K562 (cell line): ENCODE measurements at regions not wholly inside any gene's neighbourhood (a gene's known extent, or its start where the extent isn't known, plus 50 kb on each side); places are given as distances from the start of the nearest gene placed in this dataset.

ENCODE experiments used
- ATAC-seq: fragments of 200-7000 bp; cut with Tn5 transposase; 3 replicates; pipeline ENCODE4 v1.9.1; 2020; ENCODE audit warnings: moderate library complexity
- BruUV-seq: library from RNA; stranded (reverse); fragments of 400-500 nt; replicated peaks from 2 replicates; lab custom pipeline; 2021; lab: Mats Ljungman, UMichigan
- CTCF ChIA-PET: fragments of 300-600 bp; formaldehyde crosslinking; extraction: SDS; loops from one replicate; lab custom pipeline; 2021; ENCODE audit warnings: low intra/inter-chr PET ratio; lab: Yijun Ruan, JAX
- POLR2A ChIA-PET: fragments of 300-600, 350-650 bp; sonication (Branson Sonifier 250); formaldehyde crosslinking; extraction: SDS; loops from one replicate; lab custom pipeline; 2021; ENCODE audit warnings: antibody characterized with exemption, inconsistent platforms; lab: Yijun Ruan, JAX
- DNase-seq, 4 experiments: peaks; one replicate each; pipeline versions ENCODE4 v3.0.0 to v3.0.0-alpha.2; 2011 to 2018; ENCODE audit warnings: low spot score in 3 of 4, mixed read lengths in 3 of 4; ENCODE audit errors: extremely low read depth in 1 of 4
- FAIRE-seq: peaks from 2 replicates; lab custom pipeline; 2011; peaks lifted over from hg19 to GRCh38; lab: Jason Lieb, UNC
- H2AFZ ChIP-seq: 2 replicates; pipeline ENCODE4 v1.6.0; 2011; ENCODE audit warnings: low read depth, low read length, control low read depth, inconsistent platforms
- H3K27ac ChIP-seq: fragments of 200-600 bp; 3 replicates; pipeline ENCODE4 v1.8.0; 2011; ENCODE audit warnings: low read depth, mild to moderate bottlenecking, control low read depth, inconsistent platforms, low read length, moderate library complexity, mixed read lengths; ENCODE audit errors: extremely low read depth
- H3K27me3 ChIP-seq, 2 experiments: fragments of 300-600 bp in 1 of 2; 2 replicates in 1 of 2; 3 replicates in 1 of 2; pipeline versions ENCODE4 v1.6.0 to v1.8.0; 2011; ENCODE audit warnings: inconsistent platforms in 2 of 2, low read length in 2 of 2, mild to moderate bottlenecking in 1 of 2, mixed read lengths in 1 of 2, moderate library complexity in 1 of 2; ENCODE audit not compliant: control insufficient read depth in 2 of 2, insufficient read depth in 2 of 2
- H3K36me3 ChIP-seq: fragments of 300-600 bp; 3 replicates; pipeline ENCODE4 v1.8.0; 2011; ENCODE audit warnings: mild to moderate bottlenecking, low read length, inconsistent platforms; ENCODE audit not compliant: control insufficient read depth, insufficient read depth
- H3K4me1 ChIP-seq, 2 experiments: fragments of 200-600 bp in 1 of 2; replicated peaks in 1 of 2; 2 replicates in 1 of 2; 3 replicates in 1 of 2; pipeline versions ENCODE4 v1.5.1 to v1.8.0; 2011; ENCODE audit warnings: inconsistent platforms in 2 of 2, low read length in 2 of 2, mild to moderate bottlenecking in 1 of 2, mixed read lengths in 1 of 2, moderate library complexity in 1 of 2; ENCODE audit not compliant: control insufficient read depth in 2 of 2, insufficient read depth in 2 of 2
- H3K4me2 ChIP-seq: 2 replicates; pipeline ENCODE4 v1.6.1; 2011; ENCODE audit warnings: low read length, control low read depth, inconsistent platforms, mixed read lengths; ENCODE audit not compliant: insufficient read depth
- H3K4me3 ChIP-seq: fragments of 200-600 bp; sonication (generic), shearing (Covaris generic); 2 replicates; pipeline ENCODE4 v1.5.1; 2016; ENCODE audit warnings: control low read depth, inconsistent platforms
- H3K79me2 ChIP-seq: fragments of 200-600 bp; 3 replicates; pipeline ENCODE4 v1.8.0; 2011; ENCODE audit warnings: low read length, inconsistent platforms; ENCODE audit not compliant: control insufficient read depth, insufficient read depth
- H3K9ac ChIP-seq, 2 experiments: 2 replicates each; pipeline versions ENCODE4 v1.6.0 to v1.6.1; 2011; ENCODE audit warnings: low read depth in 2 of 2, low read length in 2 of 2, control low read depth in 1 of 2, inconsistent platforms in 1 of 2, mild to moderate bottlenecking in 1 of 2, mixed read lengths in 1 of 2; ENCODE audit not compliant: insufficient read depth in 1 of 2
- H3K9me1 ChIP-seq: one replicate; pipeline ENCODE4 v1.6.0; 2011; ENCODE audit warnings: inconsistent platforms, mild to moderate bottlenecking, low read length, moderate library complexity; ENCODE audit not compliant: control insufficient read depth, insufficient read depth
- H3K9me3 ChIP-seq: replicated peaks from 2 replicates; pipeline ENCODE4 v1.5.1; 2011; ENCODE audit warnings: low read depth, low read length, inconsistent platforms; ENCODE audit not compliant: control insufficient read depth, insufficient read depth
- H4K20me1 ChIP-seq: replicated peaks from 2 replicates; pipeline ENCODE4 v1.6.1; 2011; ENCODE audit warnings: low read length, inconsistent platforms, mixed read lengths; ENCODE audit not compliant: control insufficient read depth, insufficient read depth
- CHD1 ChIP-seq: fragments of 200-600 bp; sonication (generic); IDR thresholded peaks from one replicate; pipeline ENCODE4 v1.6.1; 2012; ENCODE audit warnings: mild to moderate bottlenecking, moderate library complexity, low read length, inconsistent platforms
- CREM ChIP-seq: IDR thresholded peaks from 2 replicates; pipeline ENCODE4 v1.6.1; 2014; ENCODE audit warnings: antibody characterized with exemption, low read depth
- ERF ChIP-seq: fragments of 450-650 bp; formaldehyde crosslinking; IDR thresholded peaks from 2 replicates; pipeline ENCODE4 v1.4.0; 2020; ENCODE audit warnings: mild to moderate bottlenecking, mixed read lengths
- ETV5 ChIP-seq: sonication (generic); formaldehyde crosslinking; IDR thresholded peaks from 2 replicates; pipeline ENCODE4 v1.4.0; 2020; ENCODE audit warnings: low read depth, mild to moderate bottlenecking, missing genetic modification reagents
- HMG20A ChIP-seq: fragments of 450-650 bp; formaldehyde crosslinking; conservative IDR thresholded peaks from 2 replicates; pipeline ENCODE4 v1.4.0; 2020; ENCODE audit warnings: mild to moderate bottlenecking, mixed read lengths
- KAT8 ChIP-seq: fragments of 450-650 bp; IDR thresholded peaks from 2 replicates; pipeline ENCODE4 v1.6.1; 2016; ENCODE audit warnings: low read depth, mild to moderate bottlenecking
- MECOM ChIP-seq: fragments of 250-450 bp; sonication (Bioruptor Pico); IDR thresholded peaks from 2 replicates; pipeline ENCODE4 v1.8.0; 2022; ENCODE audit warnings: inconsistent platforms
- PHF21A ChIP-seq: fragments of 450-650 bp; IDR thresholded peaks from 2 replicates; pipeline ENCODE4 v1.6.1; 2017; ENCODE audit warnings: low read depth, borderline replicate concordance
- RBBP5 ChIP-seq: fragments of 200-600 bp; sonication (generic); IDR thresholded peaks from 2 replicates; pipeline ENCODE4 v1.6.1; 2012; ENCODE audit warnings: borderline replicate concordance, mild to moderate bottlenecking, low read length, control low read depth, inconsistent platforms; ENCODE audit not compliant: insufficient read depth, poor library complexity, severe bottlenecking
- SNRNP70 ChIP-seq: fragments of 200-400 bp; formaldehyde crosslinking; optimal IDR thresholded peaks from 2 replicates; pipeline ENCODE3; 2017; ENCODE audit warnings: low read depth, low read length
- SP1 ChIP-seq: sonication (generic); formaldehyde crosslinking; IDR thresholded peaks from 2 replicates; pipeline ENCODE4 v1.8.1; 2022; ENCODE audit warnings: mild to moderate bottlenecking, missing genetic modification reagents
- TAF9B ChIP-seq: fragments of 450-650 bp; IDR thresholded peaks from 2 replicates; pipeline ENCODE4 v1.6.1; 2018; ENCODE audit warnings: mild to moderate bottlenecking; ENCODE audit not compliant: partially characterized antibody
- ZC3H11A ChIP-seq: IDR thresholded peaks from 2 replicates; pipeline ENCODE4 v1.6.1; 2012; ENCODE audit warnings: low read depth, low read length, improper control_type of control experiment
- ZFPM2 ChIP-seq: fragments of 250-450 bp; sonication (Bioruptor Pico); IDR thresholded peaks from 2 replicates; pipeline ENCODE4 v1.5.1; 2022; ENCODE audit warnings: mild to moderate bottlenecking
- ZKSCAN3 ChIP-seq: fragments of 250-450 bp; sonication (Bioruptor Pico); IDR thresholded peaks from 2 replicates; pipeline ENCODE4 v1.4.0; 2020
- ZNF140 ChIP-seq: fragments of 250-450 bp; sonication (Bioruptor Pico); IDR thresholded peaks from 2 replicates; pipeline ENCODE4 v1.8.0; 2021; ENCODE audit warnings: moderate library complexity, mild to moderate bottlenecking, inconsistent platforms
- WGBS: fragments of 100-300 bp; shearing (Covaris generic); methylation state at CpG from one replicate; pipeline ENCODE4 v1.1.6; 2016; ENCODE audit warnings: low coverage, mixed read lengths; ENCODE audit not compliant: insufficient coverage; ENCODE audit errors: missing lambda C conversion rate; 5-methylcytosine and 5-hydroxymethylcytosine counted together
- in situ Hi-C: fragments of 300-500 bp; cut with MboI; formaldehyde crosslinking; loops from 4 replicates; pipeline ENCODE4 v1.15.0; 2018; ENCODE audit warnings: inconsistent platforms, mixed read lengths
- intact Hi-C: fragments of 100-400 bp; cut with micrococcal nuclease; formaldehyde crosslinking; loops from 2 replicates; pipeline ENCODE4 v1.14.2; 2022
- TF ChIP-seq, protein P1 (sequence below): fragments of 250-450 bp; sonication (Bioruptor Pico); IDR thresholded peaks from 2 replicates; pipeline ENCODE4 v1.5.0; 2020; ENCODE audit warnings: mild to moderate bottlenecking, borderline replicate concordance
- TF ChIP-seq, protein P2 (sequence below): fragments of 250-450 bp; sonication (Bioruptor Pico); IDR thresholded peaks from 2 replicates; pipeline ENCODE4 v1.8.0; 2021; ENCODE audit warnings: moderate library complexity, mild to moderate bottlenecking, inconsistent platforms
- TF ChIP-seq, protein P3 (sequence below): sonication (generic); formaldehyde crosslinking; IDR thresholded peaks from 2 replicates; pipeline ENCODE4 v1.8.1; 2023; ENCODE audit warnings: mild to moderate bottlenecking, missing genetic modification reagents
- TF ChIP-seq, protein P4 (sequence below): IDR thresholded peaks from 3 replicates; pipeline ENCODE4 v1.6.1; 2011; ENCODE audit warnings: borderline replicate concordance, mild to moderate bottlenecking; ENCODE audit not compliant: insufficient read length, insufficient read depth

DNA sequence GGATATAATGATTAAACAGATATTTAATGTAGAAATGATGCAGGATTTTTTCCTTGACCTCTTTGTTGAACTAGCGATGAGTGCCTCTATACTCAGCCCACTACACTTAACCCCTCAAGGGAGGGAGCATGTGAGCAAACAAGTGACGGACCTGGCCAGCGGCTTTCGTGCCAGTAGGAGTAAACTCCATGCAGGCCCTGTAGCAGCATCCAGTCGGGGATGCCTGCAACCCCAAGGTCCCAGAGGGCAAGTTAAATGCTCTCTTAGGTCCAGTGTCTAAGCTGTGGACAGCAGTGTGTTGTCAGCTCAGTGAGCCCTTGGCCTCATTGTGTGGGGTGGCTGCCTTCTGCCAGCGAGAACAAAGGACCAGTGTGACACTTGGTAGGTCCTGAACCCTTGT lies 708.7 kb downstream of the TECRL start:
- FAIRE-seq = no peak
- CTCF ChIA-PET = no interaction called here

More for the DNA sequence above, 708.7 kb downstream of the TECRL start:
- H3K4me2 ChIP-seq = no peak overlapping the region
- no peaks in the 10 kb centered on the region for H3K9me3 ChIP-seq
- ATAC-seq = no peak
- H3K27me3 ChIP-seq = no peaks in the 10 kb centered on the region
- H3K27ac ChIP-seq = no peak overlapping the region
- no TSS peak for BruUV-seq
- POLR2A ChIA-PET = no interaction called here
- no peak overlapping the region for H3K9ac ChIP-seq
- no peak for DNase-seq
- intact Hi-C loops = no loop called here
- no peaks in the 10 kb centered on the region for H3K79me2 ChIP-seq
- H2AFZ ChIP-seq = no peak overlapping the region
- 2% methylated on average over 5 of the region's 6 CpGs for WGBS
- H3K4me1 ChIP-seq = no peaks in the 10 kb centered on the region
- no peaks in the 10 kb centered on the region for H4K20me1 ChIP-seq
- no peaks in the 10 kb centered on the region for H3K9me1 ChIP-seq
- H3K4me3 ChIP-seq = no peak overlapping the region
- in situ Hi-C loops = no loop called here
- no peaks in the 10 kb centered on the region for H3K36me3 ChIP-seq
- TF ChIP-seq ZKSCAN3 (CRISPR knock-in tag) (no peak), KAT8 (no peak), MECOM (CRISPR knock-in tag) (no peak), SNRNP70 (no peak), ZFPM2 (CRISPR knock-in tag) (no peak), ZC3H11A (no peak), CHD1 (no peak), RBBP5 (no peak), CREM (no peak), ETV5 (CRISPR knock-in tag) (no peak), ERF (no peak), TAF9B (no peak), PHF21A (no peak), SP1 (no peak), HMG20A (CRISPR knock-in tag) (no peak), ZNF140 (no peak)
- TF ChIP-seq, protein P1, sequence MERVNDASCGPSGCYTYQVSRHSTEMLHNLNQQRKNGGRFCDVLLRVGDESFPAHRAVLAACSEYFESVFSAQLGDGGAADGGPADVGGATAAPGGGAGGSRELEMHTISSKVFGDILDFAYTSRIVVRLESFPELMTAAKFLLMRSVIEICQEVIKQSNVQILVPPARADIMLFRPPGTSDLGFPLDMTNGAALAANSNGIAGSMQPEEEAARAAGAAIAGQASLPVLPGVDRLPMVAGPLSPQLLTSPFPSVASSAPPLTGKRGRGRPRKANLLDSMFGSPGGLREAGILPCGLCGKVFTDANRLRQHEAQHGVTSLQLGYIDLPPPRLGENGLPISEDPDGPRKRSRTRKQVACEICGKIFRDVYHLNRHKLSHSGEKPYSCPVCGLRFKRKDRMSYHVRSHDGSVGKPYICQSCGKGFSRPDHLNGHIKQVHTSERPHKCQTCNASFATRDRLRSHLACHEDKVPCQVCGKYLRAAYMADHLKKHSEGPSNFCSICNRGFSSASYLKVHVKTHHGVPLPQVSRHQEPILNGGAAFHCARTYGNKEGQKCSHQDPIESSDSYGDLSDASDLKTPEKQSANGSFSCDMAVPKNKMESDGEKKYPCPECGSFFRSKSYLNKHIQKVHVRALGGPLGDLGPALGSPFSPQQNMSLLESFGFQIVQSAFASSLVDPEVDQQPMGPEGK (CRISPR knock-in tag) = no peak
- TF ChIP-seq, protein P2, sequence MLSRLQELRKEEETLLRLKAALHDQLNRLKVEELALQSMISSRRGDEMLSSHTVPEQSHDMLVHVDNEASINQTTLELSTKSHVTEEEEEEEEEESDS (CRISPR knock-in tag) = no peak
- TF ChIP-seq, protein P3, sequence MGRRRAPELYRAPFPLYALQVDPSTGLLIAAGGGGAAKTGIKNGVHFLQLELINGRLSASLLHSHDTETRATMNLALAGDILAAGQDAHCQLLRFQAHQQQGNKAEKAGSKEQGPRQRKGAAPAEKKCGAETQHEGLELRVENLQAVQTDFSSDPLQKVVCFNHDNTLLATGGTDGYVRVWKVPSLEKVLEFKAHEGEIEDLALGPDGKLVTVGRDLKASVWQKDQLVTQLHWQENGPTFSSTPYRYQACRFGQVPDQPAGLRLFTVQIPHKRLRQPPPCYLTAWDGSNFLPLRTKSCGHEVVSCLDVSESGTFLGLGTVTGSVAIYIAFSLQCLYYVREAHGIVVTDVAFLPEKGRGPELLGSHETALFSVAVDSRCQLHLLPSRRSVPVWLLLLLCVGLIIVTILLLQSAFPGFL (CRISPR knock-in tag) = no peak
- TF ChIP-seq, protein P4, sequence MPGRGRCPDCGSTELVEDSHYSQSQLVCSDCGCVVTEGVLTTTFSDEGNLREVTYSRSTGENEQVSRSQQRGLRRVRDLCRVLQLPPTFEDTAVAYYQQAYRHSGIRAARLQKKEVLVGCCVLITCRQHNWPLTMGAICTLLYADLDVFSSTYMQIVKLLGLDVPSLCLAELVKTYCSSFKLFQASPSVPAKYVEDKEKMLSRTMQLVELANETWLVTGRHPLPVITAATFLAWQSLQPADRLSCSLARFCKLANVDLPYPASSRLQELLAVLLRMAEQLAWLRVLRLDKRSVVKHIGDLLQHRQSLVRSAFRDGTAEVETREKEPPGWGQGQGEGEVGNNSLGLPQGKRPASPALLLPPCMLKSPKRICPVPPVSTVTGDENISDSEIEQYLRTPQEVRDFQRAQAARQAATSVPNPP = no peak
